GM21528 (cell line): ENCODE measurements at regions not wholly inside any gene's neighbourhood (a gene's known extent, or its start where the extent isn't known, plus 50 kb on each side); places are given as distances from the start of the nearest gene placed in this dataset.
"Not testable (repeated sequence)": the region's sequence is repeated elsewhere in the genome, so short reads cannot be mapped to it uniquely, and the experiment has no call there.

ENCODE experiments used
- ATAC-seq: cut with Tn5 transposase; IDR thresholded peaks from one replicate; pipeline ENCODE4 v1.9.1; 2021; ENCODE audit warnings: mild to moderate bottlenecking, moderate library complexity; ENCODE audit not compliant: unreplicated experiment, low FRiP score

GRCh38 chr4:126533146-126533805 is 1099.5 kb upstream of the INTU start:
- ATAC-seq = no peak

GRCh38 chr4:126539771-126540170 is 1093.0 kb upstream of the INTU start:
- no peak for ATAC-seq

- no peak for ATAC-seq
Observed at GRCh38 chr4:126541820-126542219, 1090.9 kb upstream of the INTU start.

- ATAC-seq = no peak
Observed at GRCh38 chr4:126544276-126544675, 1088.5 kb upstream of the INTU start.

GRCh38 chr4:126546197-126546596 is 1086.6 kb upstream of the INTU start:
- not testable (repeated sequence) for ATAC-seq

- no peak for ATAC-seq
Observed at GRCh38 chr4:126547352-126547751, 1085.4 kb upstream of the INTU start.

GRCh38 chr4:126548890-126549289 is 1083.9 kb upstream of the INTU start:
- ATAC-seq = no peak

- no peak for ATAC-seq
Observed at GRCh38 chr4:126552321-126552720, 1080.4 kb upstream of the INTU start.

- no peak for ATAC-seq
Observed at GRCh38 chr4:126553248-126553647, 1079.5 kb upstream of the INTU start.

- no peak for ATAC-seq
Observed at GRCh38 chr4:126558596-126558995, 1074.2 kb upstream of the INTU start.

- no peak for ATAC-seq
Observed at GRCh38 chr4:126559961-126560360, 1072.8 kb upstream of the INTU start.

- no peak for ATAC-seq
Observed at GRCh38 chr4:126560794-126561193, 1072.0 kb upstream of the INTU start.

GRCh38 chr4:126563389-126563788 is 1069.4 kb upstream of the INTU start:
- ATAC-seq = no peak

GRCh38 chr4:126564283-126564854 is 1068.4 kb upstream of the INTU start:
- ATAC-seq = no peak

- ATAC-seq = no peak
Observed at GRCh38 chr4:126568652-126569570, 1063.8 kb upstream of the INTU start.

- no peak for ATAC-seq
Observed at GRCh38 chr4:126572264-126572663, 1060.5 kb upstream of the INTU start.

GRCh38 chr4:126582737-126583136 is 1050.0 kb upstream of the INTU start:
- no peak for ATAC-seq

GRCh38 chr4:126583509-126583908 is 1049.2 kb upstream of the INTU start:
- ATAC-seq = no peak

GRCh38 chr4:126591583-126591982 is 1041.2 kb upstream of the INTU start:
- no peak for ATAC-seq

- ATAC-seq = no peak
Observed at GRCh38 chr4:126592088-126592487, 1040.7 kb upstream of the INTU start.

- no peak for ATAC-seq
Observed at GRCh38 chr4:126593626-126594025, 1039.1 kb upstream of the INTU start.
